ENCODE measurements at regions not wholly inside any gene's neighbourhood (a gene's known extent, or its start where the extent isn't known, plus 50 kb on each side); places are given as distances from the start of the nearest gene placed in this dataset.

DNA sequence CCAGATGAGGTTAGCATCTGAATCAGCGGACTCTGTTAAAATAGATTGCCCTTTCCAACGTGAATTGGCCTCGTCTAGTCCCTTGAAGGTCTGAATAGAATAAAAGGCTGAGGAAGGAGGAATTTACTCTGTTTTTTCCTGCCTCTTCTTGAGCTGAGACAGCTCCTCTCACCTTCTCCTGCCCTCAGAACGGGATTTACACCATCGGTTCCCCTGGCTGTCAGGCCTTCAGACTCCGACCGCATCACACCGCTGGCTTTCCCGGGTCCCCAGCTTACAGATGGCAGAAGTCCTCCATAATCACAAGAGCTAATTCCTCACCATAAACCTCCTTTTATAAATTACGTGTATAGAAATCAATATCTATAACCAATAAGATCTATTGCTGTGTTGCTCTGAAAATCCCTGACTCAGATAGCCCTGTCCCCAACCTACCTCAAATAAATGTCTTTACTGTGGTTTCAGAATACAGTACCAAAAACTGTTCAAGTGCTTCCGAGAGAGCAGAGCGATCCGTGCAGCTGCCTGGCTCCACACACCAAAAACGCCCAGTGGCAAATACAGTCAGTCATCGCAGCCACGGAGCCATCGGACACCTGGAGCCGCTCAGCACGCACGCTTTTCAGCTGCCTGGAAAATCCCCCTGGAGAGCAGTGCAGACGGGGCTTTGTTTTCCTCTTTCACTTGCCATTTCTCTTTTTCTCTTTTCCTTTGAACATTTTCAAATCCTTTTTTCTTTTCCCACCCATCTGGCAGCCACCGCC, 196.9 kb downstream of the NRP2 start:
- TF ChIP-seq POLR2A (IDR thresholded peaks at IDR 0.05; ENCODE audit: low read length) (no peak), GATA1 (IDR thresholded peaks at IDR 0.05; ENCODE audit: low read depth, low read length) (no peak)

All from erythroblast (primary cell).